BLaER1 (cell line): ENCODE measurements at regions not wholly inside any gene's neighbourhood (a gene's known extent, or its start where the extent isn't known, plus 50 kb on each side); places are given as distances from the start of the nearest gene placed in this dataset.

Source experiments
- H3K27ac ChIP-seq: shearing (Covaris generic); formaldehyde crosslinking; 2 replicates; pipeline ENCODE4 v1.8.1; 2022
- H3K27me3 ChIP-seq: shearing (Covaris generic); formaldehyde crosslinking; 2 replicates; pipeline ENCODE4 v1.8.1; 2022
- H3K36me3 ChIP-seq: shearing (Covaris generic); formaldehyde crosslinking; 2 replicates; pipeline ENCODE4 v1.8.1; 2022
- H3K4me1 ChIP-seq: shearing (Covaris generic); formaldehyde crosslinking; 2 replicates; pipeline ENCODE4 v1.8.1; 2022
- H3K4me2 ChIP-seq: shearing (Covaris generic); formaldehyde crosslinking; 2 replicates; pipeline ENCODE4 v1.8.1; 2022
- H3K4me3 ChIP-seq: shearing (Covaris generic); formaldehyde crosslinking; 2 replicates; pipeline ENCODE4 v1.8.1; 2022
- H3K9ac ChIP-seq: shearing (Covaris generic); formaldehyde crosslinking; 2 replicates; pipeline ENCODE4 v1.8.1; 2022
- H3K9me3 ChIP-seq: shearing (Covaris generic); formaldehyde crosslinking; 2 replicates; pipeline ENCODE4 v1.8.1; 2022
- H4K20me1 ChIP-seq: shearing (Covaris generic); formaldehyde crosslinking; 2 replicates; pipeline ENCODE4 v1.8.1; 2022
- Cebpa-rat ChIP-seq: shearing (Covaris generic); IDR thresholded peaks from 2 replicates; pipeline ENCODE4 v1.8.1; 2022

GRCh38 chr10:118485641-118486040 is 109.8 kb downstream of the PRLHR start:
- Histone ChIP-seq H3K27me3 (no peaks in the 10 kb centered on the region), H3K36me3 (no peaks in the 10 kb centered on the region), H3K4me3 (no peak overlapping the region), H3K27ac (no peak overlapping the region), H3K9ac (no peak overlapping the region), H3K4me2 (no peak overlapping the region), H4K20me1 (no peaks in the 10 kb centered on the region), H3K9me3 (peaks cover 19% of the 10 kb centered on the region), H3K4me1 (no peaks in the 10 kb centered on the region)
- TF ChIP-seq Cebpa-rat, result no peak

GRCh38 chr10:118484152-118484871 is 111.1 kb downstream of the PRLHR start:
- H3K9me3 ChIP-seq, result 0 out of 2 replicates have a peak, but pooled peaks cover 6% of the 10 kb centered on the region
- no peaks in the 10 kb centered on the region for H3K27me3 ChIP-seq
- H3K4me3 ChIP-seq, result no peak overlapping the region
- no peaks in the 10 kb centered on the region for H3K4me1 ChIP-seq
- no peaks in the 10 kb centered on the region for H3K36me3 ChIP-seq
- H3K9ac ChIP-seq, result no peak overlapping the region
- no peak for TF ChIP-seq Cebpa-rat
- H3K4me2 ChIP-seq, result no peak overlapping the region
- no peak overlapping the region for H3K27ac ChIP-seq
- H4K20me1 ChIP-seq, result no peaks in the 10 kb centered on the region

DNA sequence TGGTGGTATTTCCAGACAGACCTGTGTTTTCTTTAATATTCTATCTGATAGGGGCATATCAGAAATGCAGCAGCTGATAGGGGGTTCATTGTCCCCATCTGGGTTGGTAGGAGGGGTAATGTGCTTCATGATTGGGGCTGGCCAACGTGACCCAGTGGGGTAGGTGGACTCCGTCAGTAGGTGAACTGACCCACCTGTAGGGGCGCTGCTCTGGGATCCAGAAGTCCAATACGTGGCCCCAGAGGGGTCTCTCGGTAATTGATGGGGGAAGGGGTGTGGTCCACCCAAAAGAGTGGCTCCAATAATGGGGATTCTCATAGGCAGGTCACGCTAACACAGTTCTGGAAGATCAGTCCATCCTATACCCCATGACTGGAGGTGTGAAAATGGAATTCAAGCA is 112.0 kb downstream of the PRLHR start:
- H3K9ac ChIP-seq, result no peak overlapping the region
- no peak overlapping the region for H3K4me3 ChIP-seq
- H3K4me1 ChIP-seq, result no peaks in the 10 kb centered on the region
- no peak overlapping the region for H3K4me2 ChIP-seq
- no peaks in the 10 kb centered on the region for H3K27me3 ChIP-seq
- no peak for TF ChIP-seq Cebpa-rat
- H4K20me1 ChIP-seq, result no peaks in the 10 kb centered on the region
- H3K36me3 ChIP-seq, result no peaks in the 10 kb centered on the region
- no peak overlapping the region for H3K27ac ChIP-seq
- no peaks in the 10 kb centered on the region for H3K9me3 ChIP-seq

DNA sequence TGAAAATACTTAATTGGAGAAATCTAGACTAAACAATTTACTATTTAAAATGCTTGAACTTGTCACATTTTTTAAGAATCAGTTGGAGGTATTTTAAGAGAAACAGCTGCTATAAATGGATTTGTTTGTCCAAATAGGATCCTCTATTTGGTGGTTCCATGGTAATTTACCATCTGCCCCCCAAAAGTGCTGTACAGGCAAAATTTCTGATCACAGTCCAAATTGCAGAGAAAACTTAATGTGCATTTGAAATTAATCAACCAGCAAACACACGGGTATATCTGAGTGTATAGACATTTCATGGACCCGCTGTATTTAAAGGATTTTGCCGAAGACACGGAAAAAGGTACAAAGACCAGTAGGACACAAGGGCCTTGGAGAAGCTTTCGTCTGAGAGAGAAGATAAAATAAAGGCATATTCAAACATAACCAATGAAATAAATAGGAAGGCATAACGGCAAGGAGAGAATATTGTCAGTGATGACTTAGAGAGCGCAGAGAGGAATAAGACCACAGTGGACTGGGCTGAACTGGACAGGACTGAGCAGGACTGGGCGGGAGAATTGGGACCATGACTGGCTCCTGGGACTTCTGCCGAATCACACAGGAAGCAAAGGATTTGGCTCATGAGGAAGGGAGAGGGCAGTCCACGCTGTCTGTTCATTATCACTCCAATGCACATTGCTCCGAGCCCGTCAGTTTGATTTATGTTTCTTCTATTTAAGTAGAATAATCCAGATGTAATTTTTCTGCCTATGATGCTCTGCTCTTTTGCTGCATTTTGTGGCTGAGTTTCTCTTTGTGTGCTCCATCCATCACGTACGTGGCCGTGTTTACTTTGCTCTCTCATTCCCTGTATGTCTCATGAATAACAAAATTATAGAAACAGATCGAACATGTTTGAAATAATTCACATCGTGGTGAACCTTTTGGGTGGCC is 112.8 kb downstream of the PRLHR start:
- no peaks in the 10 kb centered on the region for H3K27me3 ChIP-seq
- H3K4me2 ChIP-seq, result no peak overlapping the region
- no peaks in the 10 kb centered on the region for H3K9me3 ChIP-seq
- no peaks in the 10 kb centered on the region for H3K4me1 ChIP-seq
- H4K20me1 ChIP-seq, result no peaks in the 10 kb centered on the region
- TF ChIP-seq Cebpa-rat, result no peak
- H3K36me3 ChIP-seq, result no peaks in the 10 kb centered on the region
- H3K4me3 ChIP-seq, result no peak overlapping the region
- no peak overlapping the region for H3K27ac ChIP-seq
- H3K9ac ChIP-seq, result no peak overlapping the region

GRCh38 chr10:118481871-118482270 is 113.6 kb downstream of the PRLHR start:
- no peak for TF ChIP-seq Cebpa-rat
- H4K20me1 ChIP-seq, result no peaks in the 10 kb centered on the region

DNA sequence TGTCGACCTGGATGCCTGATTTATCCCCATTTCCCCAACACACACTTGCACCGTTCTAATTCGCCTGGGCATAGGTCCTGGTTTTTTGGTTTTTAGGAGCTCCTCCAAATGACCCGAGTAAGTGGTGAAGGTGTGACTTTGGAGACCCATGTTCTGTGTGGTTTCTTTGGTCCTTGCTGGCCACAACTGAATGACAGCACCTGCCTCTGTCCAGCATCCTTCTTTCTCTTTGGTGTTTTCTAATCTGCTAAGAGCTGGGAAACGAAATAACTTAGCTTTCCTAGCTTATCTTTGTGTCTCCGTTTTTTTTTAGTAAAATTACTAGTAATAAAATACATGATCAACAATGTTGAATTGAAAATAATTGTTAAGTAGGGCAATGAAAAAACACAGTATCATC is 120.2 kb downstream of the PRLHR start:
- H4K20me1 ChIP-seq, result no peaks in the 10 kb centered on the region
- H3K4me1 ChIP-seq, result no peaks in the 10 kb centered on the region
- H3K4me3 ChIP-seq, result no peak overlapping the region
- no peak overlapping the region for H3K9ac ChIP-seq
- H3K27ac ChIP-seq, result no peak overlapping the region
- no peak overlapping the region for H3K4me2 ChIP-seq
- TF ChIP-seq Cebpa-rat, result no peak
- H3K9me3 ChIP-seq, result no peaks in the 10 kb centered on the region
- H3K27me3 ChIP-seq, result no peaks in the 10 kb centered on the region
- H3K36me3 ChIP-seq, result no peaks in the 10 kb centered on the region

More at GRCh38 chr10:118481871-118482270, 113.6 kb downstream of the PRLHR start:
- Histone ChIP-seq H3K9ac (no peak overlapping the region), H3K27me3 (no peaks in the 10 kb centered on the region), H3K4me1 (no peaks in the 10 kb centered on the region), H3K27ac (no peak overlapping the region), H3K9me3 (no peaks in the 10 kb centered on the region), H3K4me3 (no peak overlapping the region), H3K4me2 (no peak overlapping the region), H3K36me3 (no peaks in the 10 kb centered on the region)

- H3K36me3 ChIP-seq, result no peaks in the 10 kb centered on the region
- H3K4me1 ChIP-seq, result no peaks in the 10 kb centered on the region
- H3K4me3 ChIP-seq, result no peak overlapping the region
- no peak overlapping the region for H3K27ac ChIP-seq
- H3K9ac ChIP-seq, result no peak overlapping the region
- no peaks in the 10 kb centered on the region for H3K9me3 ChIP-seq
- no peaks in the 10 kb centered on the region for H3K27me3 ChIP-seq
- H3K4me2 ChIP-seq, result no peak overlapping the region
- TF ChIP-seq Cebpa-rat, result no peak
- no peaks in the 10 kb centered on the region for H4K20me1 ChIP-seq
These were observed 121.3 kb downstream of the PRLHR start for GRCh38 chr10:118474111-118474510.

- no peaks in the 10 kb centered on the region for H4K20me1 ChIP-seq
- no peak for TF ChIP-seq Cebpa-rat
- no peaks in the 10 kb centered on the region for H3K27me3 ChIP-seq
- no peak overlapping the region for H3K4me2 ChIP-seq
- no peak overlapping the region for H3K27ac ChIP-seq
- H3K9me3 ChIP-seq, result no peaks in the 10 kb centered on the region
- H3K36me3 ChIP-seq, result no peaks in the 10 kb centered on the region
- H3K4me1 ChIP-seq, result no peaks in the 10 kb centered on the region
- no peak overlapping the region for H3K4me3 ChIP-seq
- no peak overlapping the region for H3K9ac ChIP-seq
These were observed 122.0 kb downstream of the PRLHR start for GRCh38 chr10:118473305-118473960.

GRCh38 chr10:118472415-118473304 is 122.8 kb downstream of the PRLHR start:
- no peak for TF ChIP-seq Cebpa-rat
- H3K27ac ChIP-seq, result no peak overlapping the region
- no peaks in the 10 kb centered on the region for H4K20me1 ChIP-seq
- H3K4me3 ChIP-seq, result no peak overlapping the region
- no peaks in the 10 kb centered on the region for H3K9me3 ChIP-seq
- no peak overlapping the region for H3K9ac ChIP-seq
- H3K4me2 ChIP-seq, result no peak overlapping the region
- no peaks in the 10 kb centered on the region for H3K36me3 ChIP-seq
- H3K27me3 ChIP-seq, result no peaks in the 10 kb centered on the region
- H3K4me1 ChIP-seq, result no peaks in the 10 kb centered on the region
